ENCODE measurements at regions not wholly inside any gene's neighbourhood (a gene's known extent, or its start where the extent isn't known, plus 50 kb on each side); places are given as distances from the start of the nearest gene placed in this dataset.
A peak's percentile ranks its signal among the peaks of the same experiment; 100 is the strongest.

- TF ChIP-seq EP300 (IDR thresholded peaks at IDR 0.05) (no peak), POLR2A (IDR thresholded peaks at IDR 0.05) (no peak), CTCF (IDR thresholded peaks at IDR 0.05) (no peak)
- Histone ChIP-seq H3K4me3 (no peak overlapping the region), H3K4me1 (no peaks in the 10 kb centered on the region), H3K36me3 (no peaks in the 10 kb centered on the region), H3K9me3 (no peaks in the 10 kb centered on the region), H3K27me3 (no peaks in the 10 kb centered on the region), H3K27ac (no peak overlapping the region)
- WGBS, 2 donors, result 71 to 89% methylated on average over 1 of the region's 1 CpG
- DNase-seq (ENCODE audit: low spot score in 2 of 2), result no peak
Observed at GRCh38 chr6:19972221-19972620, 135.1 kb downstream of the ID4 start.

- WGBS, 2 donors, result 44 to 49% methylated on average over 12 of the region's 12 CpGs
Observed at GRCh38 chr6:19976411-19977129, 139.4 kb downstream of the ID4 start.

GRCh38 chr6:19979059-19979458, 141.9 kb downstream of the ID4 start:
- H3K4me3 ChIP-seq, result no peak overlapping the region
- H3K36me3 ChIP-seq, result no peaks in the 10 kb centered on the region
- 60 to 73% methylated on average over 7 of the region's 7 CpGs for WGBS, 2 donors
- H3K9me3 ChIP-seq, result no peaks in the 10 kb centered on the region
- peaks cover 0 to 13% (median 0%) of the 10 kb centered on the region in 4 donors for H3K4me1 ChIP-seq
- H3K27me3 ChIP-seq, result no peaks in the 10 kb centered on the region
- TF ChIP-seq EP300 (IDR thresholded peaks at IDR 0.05) (no peak), CTCF (IDR thresholded peaks at IDR 0.05) (no peak), POLR2A (IDR thresholded peaks at IDR 0.05) (no peak)
- H3K27ac ChIP-seq, result no peak overlapping the region
- DNase-seq (ENCODE audit: low spot score in 2 of 2), result no peak

More at GRCh38 chr6:19976411-19977129, 139.4 kb downstream of the ID4 start:
- Histone ChIP-seq H3K36me3 (no peaks in the 10 kb centered on the region), H3K4me3 (no peak overlapping the region), H3K9me3 (no peaks in the 10 kb centered on the region), H3K27ac (no peak overlapping the region), H3K4me1 (peaks cover 0 to 13% (median 0%) of the 10 kb centered on the region in 4 donors), H3K27me3 (no peaks in the 10 kb centered on the region)
- no peak for TF ChIP-seq POLR2A (IDR thresholded peaks at IDR 0.05)
- no peak for TF ChIP-seq EP300 (IDR thresholded peaks at IDR 0.05)
- TF ChIP-seq CTCF (IDR thresholded peaks at IDR 0.05), result no peak
- no peak for DNase-seq (ENCODE audit: low spot score in 2 of 2)

- H3K4me1 ChIP-seq, result peaks cover 0 to 13% (median 0%) of the 10 kb centered on the region in 4 donors
- WGBS, 2 donors, result 41 to 48% methylated on average over 1 of the region's 1 CpG
- H3K27ac ChIP-seq, result peak overlapping the region in 1 of 4 donors; percentile 6
- no peak overlapping the region for H3K4me3 ChIP-seq
- no peak for TF ChIP-seq POLR2A (IDR thresholded peaks at IDR 0.05)
- TF ChIP-seq EP300 (IDR thresholded peaks at IDR 0.05), result no peak
- TF ChIP-seq CTCF (IDR thresholded peaks at IDR 0.05), result no peak
- DNase-seq (ENCODE audit: low spot score in 2 of 2), result no peak
- H3K9me3 ChIP-seq, result no peaks in the 10 kb centered on the region
- H3K27me3 ChIP-seq, result no peaks in the 10 kb centered on the region
- no peaks in the 10 kb centered on the region for H3K36me3 ChIP-seq
Observed at GRCh38 chr6:19979986-19980385, 142.8 kb downstream of the ID4 start.

GRCh38 chr6:19983374-19983773, 146.2 kb downstream of the ID4 start:
- no peak overlapping the region for H3K4me3 ChIP-seq
- TF ChIP-seq EP300 (IDR thresholded peaks at IDR 0.05) (no peak), CTCF (IDR thresholded peaks at IDR 0.05) (no peak), POLR2A (IDR thresholded peaks at IDR 0.05) (no peak)
- no peaks in the 10 kb centered on the region for H3K9me3 ChIP-seq
- no peaks in the 10 kb centered on the region for H3K36me3 ChIP-seq
- DNase-seq (ENCODE audit: low spot score in 2 of 2), result no peak
- H3K27me3 ChIP-seq, result no peaks in the 10 kb centered on the region
- WGBS, 2 donors, result 82 to 84% methylated on average over 11 of the region's 11 CpGs
- H3K4me1 ChIP-seq, result peaks cover 0 to 13% (median 0%) of the 10 kb centered on the region in 4 donors
- no peak overlapping the region for H3K27ac ChIP-seq

Measured in tibial nerve (tissue), 4 donors.